Upper lobe of left lung (tissue), 4 donors: ENCODE measurements at regions not wholly inside any gene's neighbourhood (a gene's known extent, or its start where the extent isn't known, plus 50 kb on each side); places are given as distances from the start of the nearest gene placed in this dataset.

Experiments
- CTCF ChIP-seq, 6 experiments: fragments of 450-650 bp in 4 of 6; fragments of 200-600 bp in 2 of 6; sonication (generic) in 2 of 6; IDR thresholded peaks; one replicate each; pipeline ENCODE4 v1.5.1; 2016 to 2019; ENCODE audit warnings: antibody characterized with exemption in 6 of 6
- EP300 ChIP-seq, 4 donors: sonication (generic); formaldehyde crosslinking; IDR thresholded peaks; one replicate each; pipeline ENCODE4 v1.5.1; 2017; ENCODE audit warnings: antibody characterized with exemption in 4 of 4, control low read depth in 2 of 4
- POLR2A ChIP-seq, 4 donors: fragments of 450-650 bp; IDR thresholded peaks; one replicate each; pipeline ENCODE4 v1.5.1; 2016 to 2017; ENCODE audit warnings: antibody characterized with exemption in 4 of 4, mild to moderate bottlenecking in 2 of 4
- POLR2AphosphoS5 ChIP-seq, 2 donors: sonication (generic); formaldehyde crosslinking; IDR thresholded peaks; one replicate each; pipeline ENCODE4 v1.5.1; 2017; ENCODE audit warnings: antibody characterized with exemption in 2 of 2

DNA sequence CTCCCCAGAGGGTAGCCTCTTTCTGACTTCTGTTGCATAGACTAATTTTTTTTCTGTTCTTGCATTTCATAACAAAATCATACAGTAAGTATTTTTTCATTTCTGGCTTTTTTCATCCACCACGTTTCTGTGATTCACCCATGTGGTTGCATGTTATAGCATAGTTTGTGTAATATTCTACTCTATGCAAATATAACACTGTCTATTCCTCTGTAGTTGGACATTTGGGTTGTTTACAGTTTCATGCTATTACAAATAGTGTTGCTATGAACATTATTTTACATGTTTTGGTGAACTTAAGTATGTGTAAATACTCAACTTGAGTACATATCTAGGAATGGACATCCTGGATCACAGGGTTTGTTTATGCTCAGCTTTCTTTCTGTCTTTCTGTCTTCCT lies 187.2 kb upstream of the KCNG1 start:
- TF ChIP-seq CTCF (IDR thresholded peaks at IDR 0.05), result no peak
- TF ChIP-seq POLR2A (IDR thresholded peaks at IDR 0.05), result no peak
- TF ChIP-seq POLR2AphosphoS5 (IDR thresholded peaks at IDR 0.05), result no peak
- no peak for TF ChIP-seq EP300 (IDR thresholded peaks at IDR 0.05)
